A549 (cell line): ENCODE measurements at regions not wholly inside any gene's neighbourhood (a gene's known extent, or its start where the extent isn't known, plus 50 kb on each side); places are given as distances from the start of the nearest gene placed in this dataset.

Source experiments
- CEBPB ChIP-seq, 2 experiments: fragments of >200 bp in 1 of 2; sonication (Bioruptor Twin) in 1 of 2; formaldehyde crosslinking in 1 of 2; IDR thresholded peaks; 2 replicates each; pipeline ENCODE4 v1.6.1; 2012 to 2016
- FOSL2 ChIP-seq, 2 experiments: fragments of 450-650 bp in 1 of 2; fragments of >200 bp in 1 of 2; sonication (Bioruptor Twin) in 1 of 2; formaldehyde crosslinking; IDR thresholded peaks; 2 replicates each; pipeline versions ENCODE4 v1.5.0 to v1.6.1; 2016 to 2020; ENCODE audit warnings: mild to moderate bottlenecking in 1 of 2, moderate library complexity in 1 of 2
- MAFK ChIP-seq: fragments of 450-650 bp; IDR thresholded peaks from 2 replicates; pipeline ENCODE4 v1.6.1; 2014; ENCODE audit not compliant: partially characterized antibody
- MYC ChIP-seq: IDR thresholded peaks from 2 replicates; pipeline ENCODE4 v1.6.1; 2012; ENCODE audit warnings: mild to moderate bottlenecking, inconsistent platforms, low read length, improper control_type of control experiment, borderline replicate concordance
- POLR2A ChIP-seq: IDR thresholded peaks from 2 replicates; pipeline ENCODE4 v1.6.1; 2012; ENCODE audit warnings: mild to moderate bottlenecking, low read length
- RAD21 ChIP-seq, 2 experiments: fragments of >200 bp in 1 of 2; sonication (Bioruptor Twin) in 1 of 2; formaldehyde crosslinking in 1 of 2; IDR thresholded peaks in 1 of 2; conservative IDR thresholded peaks in 1 of 2; 2 replicates in 1 of 2; 3 replicates in 1 of 2; pipeline ENCODE4 v1.6.1; 2012 to 2018; ENCODE audit warnings: inconsistent platforms in 1 of 2
- TF ChIP-seq, protein P1 (sequence below): fragments of >200 bp; sonication (Bioruptor Twin); formaldehyde crosslinking; IDR thresholded peaks from 3 replicates; pipeline ENCODE4 v1.5.1; 2016

DNA sequence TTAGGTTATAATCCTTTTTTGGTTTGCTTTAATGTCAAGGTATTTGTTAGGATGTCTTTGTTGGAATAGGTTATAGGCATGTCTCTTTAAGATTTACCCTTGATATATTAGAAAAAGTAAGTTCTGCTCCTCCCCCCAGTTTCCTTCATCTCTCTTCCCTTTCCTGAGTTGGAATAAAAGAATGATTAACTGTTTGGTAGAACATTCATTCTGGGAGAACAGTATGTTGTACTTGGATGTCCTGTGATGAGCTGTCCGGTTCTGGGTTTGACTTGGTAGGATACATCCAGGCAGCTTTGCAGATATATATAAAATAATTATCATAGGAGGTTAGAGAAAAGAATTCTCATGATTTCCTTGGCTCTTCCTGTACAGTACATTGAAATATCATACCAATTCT is 199.6 kb upstream of the RREB1 start:
- TF ChIP-seq POLR2A: no peak
- no peak for TF ChIP-seq RAD21 (conservative IDR thresholded peaks at IDR 0.05 in 1 of 2, IDR thresholded peaks at IDR 0.05 in 1 of 2)
- no peak for TF ChIP-seq MAFK
- no peak for TF ChIP-seq FOSL2 (IDR thresholded peaks at IDR 0.05)
- no peak for TF ChIP-seq FOSL2 (CRISPR knock-in tag; IDR thresholded peaks at IDR 0.05)
- no peak for TF ChIP-seq MYC
- TF ChIP-seq, protein P1, sequence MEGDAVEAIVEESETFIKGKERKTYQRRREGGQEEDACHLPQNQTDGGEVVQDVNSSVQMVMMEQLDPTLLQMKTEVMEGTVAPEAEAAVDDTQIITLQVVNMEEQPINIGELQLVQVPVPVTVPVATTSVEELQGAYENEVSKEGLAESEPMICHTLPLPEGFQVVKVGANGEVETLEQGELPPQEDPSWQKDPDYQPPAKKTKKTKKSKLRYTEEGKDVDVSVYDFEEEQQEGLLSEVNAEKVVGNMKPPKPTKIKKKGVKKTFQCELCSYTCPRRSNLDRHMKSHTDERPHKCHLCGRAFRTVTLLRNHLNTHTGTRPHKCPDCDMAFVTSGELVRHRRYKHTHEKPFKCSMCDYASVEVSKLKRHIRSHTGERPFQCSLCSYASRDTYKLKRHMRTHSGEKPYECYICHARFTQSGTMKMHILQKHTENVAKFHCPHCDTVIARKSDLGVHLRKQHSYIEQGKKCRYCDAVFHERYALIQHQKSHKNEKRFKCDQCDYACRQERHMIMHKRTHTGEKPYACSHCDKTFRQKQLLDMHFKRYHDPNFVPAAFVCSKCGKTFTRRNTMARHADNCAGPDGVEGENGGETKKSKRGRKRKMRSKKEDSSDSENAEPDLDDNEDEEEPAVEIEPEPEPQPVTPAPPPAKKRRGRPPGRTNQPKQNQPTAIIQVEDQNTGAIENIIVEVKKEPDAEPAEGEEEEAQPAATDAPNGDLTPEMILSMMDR: no peak
- TF ChIP-seq CEBPB (IDR thresholded peaks at IDR 0.05): no peak
